Keratinocyte (primary cell): ENCODE measurements at regions not wholly inside any gene's neighbourhood (a gene's known extent, or its start where the extent isn't known, plus 50 kb on each side); places are given as distances from the start of the nearest gene placed in this dataset.
A peak's percentile ranks its signal among the peaks of the same experiment; 100 is the strongest.

Experiments
- EZH2 ChIP-seq: IDR thresholded peaks from one replicate; pipeline ENCODE4 v1.6.1; 2012; ENCODE audit warnings: inconsistent platforms, mild to moderate bottlenecking, low read length, moderate library complexity
- TF ChIP-seq, protein P1 (sequence below), 3 experiments: IDR thresholded peaks in 1 of 3; conservative IDR thresholded peaks in 1 of 3; optimal IDR thresholded peaks in 1 of 3; 2 replicates in 2 of 3; 3 replicates in 1 of 3; pipeline versions ENCODE3 to v1.5.1; 2011; ENCODE audit warnings: low read length in 3 of 3, mild to moderate bottlenecking in 3 of 3, moderate library complexity in 2 of 3, control low read depth in 1 of 3, inconsistent platforms in 1 of 3; ENCODE audit not compliant: insufficient read depth in 2 of 3; ENCODE audit errors: extremely low read depth in 1 of 3

DNA sequence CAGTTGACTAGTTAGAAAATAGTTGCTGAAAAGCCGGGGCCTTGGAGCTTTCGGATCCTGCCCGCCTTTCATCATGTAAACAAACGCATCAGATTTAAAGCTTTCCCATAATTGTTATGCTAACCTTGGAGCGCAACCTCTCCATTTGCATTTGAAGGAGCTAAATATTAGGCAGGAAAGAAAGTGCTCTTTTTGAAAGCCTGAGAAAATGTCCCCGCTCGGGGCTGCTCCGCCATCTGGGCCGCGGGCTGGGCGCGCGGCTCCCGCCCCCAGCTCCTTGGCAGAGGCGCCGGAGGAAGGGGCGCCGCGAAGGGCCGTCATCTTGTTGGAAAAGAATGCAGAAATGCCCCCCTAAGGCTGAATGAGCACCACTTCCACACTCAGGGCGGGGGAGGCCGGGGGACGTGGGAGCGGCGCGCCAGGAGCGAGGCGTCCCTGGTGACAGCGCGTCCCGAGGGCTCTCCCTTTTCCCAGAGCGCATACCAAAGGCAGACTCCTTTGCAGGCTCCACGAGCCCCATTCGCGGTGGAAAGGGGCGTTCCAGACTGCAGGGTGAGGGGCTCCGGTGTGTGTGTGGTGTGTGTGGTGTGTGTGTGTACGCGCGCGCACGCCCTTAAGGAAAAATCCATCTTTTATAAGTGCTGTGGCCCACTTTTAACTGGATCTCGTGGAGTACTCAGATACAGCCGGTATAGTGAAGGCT is 145.6 kb upstream of the ID4 start:
- TF ChIP-seq, protein P1, sequence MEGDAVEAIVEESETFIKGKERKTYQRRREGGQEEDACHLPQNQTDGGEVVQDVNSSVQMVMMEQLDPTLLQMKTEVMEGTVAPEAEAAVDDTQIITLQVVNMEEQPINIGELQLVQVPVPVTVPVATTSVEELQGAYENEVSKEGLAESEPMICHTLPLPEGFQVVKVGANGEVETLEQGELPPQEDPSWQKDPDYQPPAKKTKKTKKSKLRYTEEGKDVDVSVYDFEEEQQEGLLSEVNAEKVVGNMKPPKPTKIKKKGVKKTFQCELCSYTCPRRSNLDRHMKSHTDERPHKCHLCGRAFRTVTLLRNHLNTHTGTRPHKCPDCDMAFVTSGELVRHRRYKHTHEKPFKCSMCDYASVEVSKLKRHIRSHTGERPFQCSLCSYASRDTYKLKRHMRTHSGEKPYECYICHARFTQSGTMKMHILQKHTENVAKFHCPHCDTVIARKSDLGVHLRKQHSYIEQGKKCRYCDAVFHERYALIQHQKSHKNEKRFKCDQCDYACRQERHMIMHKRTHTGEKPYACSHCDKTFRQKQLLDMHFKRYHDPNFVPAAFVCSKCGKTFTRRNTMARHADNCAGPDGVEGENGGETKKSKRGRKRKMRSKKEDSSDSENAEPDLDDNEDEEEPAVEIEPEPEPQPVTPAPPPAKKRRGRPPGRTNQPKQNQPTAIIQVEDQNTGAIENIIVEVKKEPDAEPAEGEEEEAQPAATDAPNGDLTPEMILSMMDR (optimal IDR thresholded peaks at IDR 0.05 in 1 of 3, IDR thresholded peaks at IDR 0.05 in 1 of 3, conservative IDR thresholded peaks at IDR 0.05 in 1 of 3; ENCODE audit: extremely low read depth in 1 of 3, insufficient read depth in 2 of 3, low read length in 3 of 3): no peak
- peak; percentile 19 for TF ChIP-seq EZH2
